HepG2 (cell line): ENCODE measurements at regions not wholly inside any gene's neighbourhood (a gene's known extent, or its start where the extent isn't known, plus 50 kb on each side); places are given as distances from the start of the nearest gene placed in this dataset.

Experiments used
- AKAP8 ChIP-seq: sonication (generic); formaldehyde crosslinking; IDR thresholded peaks from 2 replicates; pipeline ENCODE4 v1.5.1; 2020; ENCODE audit warnings: mild to moderate bottlenecking, missing genetic modification reagents
- CENPX ChIP-seq: sonication (generic); formaldehyde crosslinking; IDR thresholded peaks from 2 replicates; pipeline ENCODE4 v1.9.0; 2021; ENCODE audit warnings: mild to moderate bottlenecking, missing genetic modification reagents, moderate library complexity
- CREM ChIP-seq, 2 experiments: sonication (generic) in 1 of 2; formaldehyde crosslinking in 1 of 2; IDR thresholded peaks; 2 replicates each; pipeline versions ENCODE4 v1.4.0 to v1.6.1; 2016 to 2020; ENCODE audit warnings: antibody characterized with exemption in 1 of 2, mild to moderate bottlenecking in 1 of 2, missing genetic modification reagents in 1 of 2
- GTF2F1 ChIP-seq: fragments of 150-350 bp; IDR thresholded peaks from 2 replicates; pipeline ENCODE4 v1.6.1; 2014; ENCODE audit warnings: low read length
- ISL2 ChIP-seq: sonication (generic); formaldehyde crosslinking; IDR thresholded peaks from 2 replicates; pipeline ENCODE4 v1.5.0; 2020; ENCODE audit warnings: missing genetic modification reagents
- REXO4 ChIP-seq: sonication (generic); formaldehyde crosslinking; IDR thresholded peaks from 2 replicates; pipeline ENCODE4 v1.8.0; 2022; ENCODE audit warnings: missing genetic modification reagents, mild to moderate bottlenecking, borderline replicate concordance
- SMC3 ChIP-seq: IDR thresholded peaks from 2 replicates; pipeline ENCODE4 v1.6.1; 2011; ENCODE audit warnings: low read length, improper control_type of control experiment
- ZBTB4 ChIP-seq: sonication (generic); formaldehyde crosslinking; IDR thresholded peaks from 2 replicates; pipeline ENCODE4 v1.4.0; 2020; ENCODE audit warnings: missing genetic modification reagents, mild to moderate bottlenecking, borderline replicate concordance
- ZFAT ChIP-seq: sonication (generic); formaldehyde crosslinking; conservative IDR thresholded peaks from 2 replicates; pipeline ENCODE4 v1.8.1; 2023; ENCODE audit warnings: missing genetic modification reagents, inconsistent platforms
- ZNF350 ChIP-seq: sonication (generic); formaldehyde crosslinking; IDR thresholded peaks from 2 replicates; pipeline ENCODE4 v1.4.0; 2020; ENCODE audit warnings: mild to moderate bottlenecking, low read depth, missing genetic modification reagents, borderline replicate concordance
- ZNF670 ChIP-seq: sonication (generic); formaldehyde crosslinking; IDR thresholded peaks from 2 replicates; pipeline ENCODE4 v1.8.0; 2022; ENCODE audit warnings: mild to moderate bottlenecking, missing genetic modification reagents, borderline replicate concordance
- ZSCAN20 ChIP-seq: sonication (generic); formaldehyde crosslinking; IDR thresholded peaks from 2 replicates; pipeline ENCODE4 v1.4.0; 2020; ENCODE audit warnings: missing genetic modification reagents, mild to moderate bottlenecking, borderline replicate concordance
- TF ChIP-seq, protein P1 (sequence below): sonication (generic); formaldehyde crosslinking; IDR thresholded peaks from 2 replicates; pipeline ENCODE4 v1.4.0; 2020; ENCODE audit warnings: mild to moderate bottlenecking, missing genetic modification reagents
- TF ChIP-seq, protein P2 (sequence below): sonication (generic); formaldehyde crosslinking; IDR thresholded peaks from 2 replicates; pipeline ENCODE4 v1.4.0; 2020; ENCODE audit warnings: low read depth, missing genetic modification reagents

- TF ChIP-seq, protein P1, sequence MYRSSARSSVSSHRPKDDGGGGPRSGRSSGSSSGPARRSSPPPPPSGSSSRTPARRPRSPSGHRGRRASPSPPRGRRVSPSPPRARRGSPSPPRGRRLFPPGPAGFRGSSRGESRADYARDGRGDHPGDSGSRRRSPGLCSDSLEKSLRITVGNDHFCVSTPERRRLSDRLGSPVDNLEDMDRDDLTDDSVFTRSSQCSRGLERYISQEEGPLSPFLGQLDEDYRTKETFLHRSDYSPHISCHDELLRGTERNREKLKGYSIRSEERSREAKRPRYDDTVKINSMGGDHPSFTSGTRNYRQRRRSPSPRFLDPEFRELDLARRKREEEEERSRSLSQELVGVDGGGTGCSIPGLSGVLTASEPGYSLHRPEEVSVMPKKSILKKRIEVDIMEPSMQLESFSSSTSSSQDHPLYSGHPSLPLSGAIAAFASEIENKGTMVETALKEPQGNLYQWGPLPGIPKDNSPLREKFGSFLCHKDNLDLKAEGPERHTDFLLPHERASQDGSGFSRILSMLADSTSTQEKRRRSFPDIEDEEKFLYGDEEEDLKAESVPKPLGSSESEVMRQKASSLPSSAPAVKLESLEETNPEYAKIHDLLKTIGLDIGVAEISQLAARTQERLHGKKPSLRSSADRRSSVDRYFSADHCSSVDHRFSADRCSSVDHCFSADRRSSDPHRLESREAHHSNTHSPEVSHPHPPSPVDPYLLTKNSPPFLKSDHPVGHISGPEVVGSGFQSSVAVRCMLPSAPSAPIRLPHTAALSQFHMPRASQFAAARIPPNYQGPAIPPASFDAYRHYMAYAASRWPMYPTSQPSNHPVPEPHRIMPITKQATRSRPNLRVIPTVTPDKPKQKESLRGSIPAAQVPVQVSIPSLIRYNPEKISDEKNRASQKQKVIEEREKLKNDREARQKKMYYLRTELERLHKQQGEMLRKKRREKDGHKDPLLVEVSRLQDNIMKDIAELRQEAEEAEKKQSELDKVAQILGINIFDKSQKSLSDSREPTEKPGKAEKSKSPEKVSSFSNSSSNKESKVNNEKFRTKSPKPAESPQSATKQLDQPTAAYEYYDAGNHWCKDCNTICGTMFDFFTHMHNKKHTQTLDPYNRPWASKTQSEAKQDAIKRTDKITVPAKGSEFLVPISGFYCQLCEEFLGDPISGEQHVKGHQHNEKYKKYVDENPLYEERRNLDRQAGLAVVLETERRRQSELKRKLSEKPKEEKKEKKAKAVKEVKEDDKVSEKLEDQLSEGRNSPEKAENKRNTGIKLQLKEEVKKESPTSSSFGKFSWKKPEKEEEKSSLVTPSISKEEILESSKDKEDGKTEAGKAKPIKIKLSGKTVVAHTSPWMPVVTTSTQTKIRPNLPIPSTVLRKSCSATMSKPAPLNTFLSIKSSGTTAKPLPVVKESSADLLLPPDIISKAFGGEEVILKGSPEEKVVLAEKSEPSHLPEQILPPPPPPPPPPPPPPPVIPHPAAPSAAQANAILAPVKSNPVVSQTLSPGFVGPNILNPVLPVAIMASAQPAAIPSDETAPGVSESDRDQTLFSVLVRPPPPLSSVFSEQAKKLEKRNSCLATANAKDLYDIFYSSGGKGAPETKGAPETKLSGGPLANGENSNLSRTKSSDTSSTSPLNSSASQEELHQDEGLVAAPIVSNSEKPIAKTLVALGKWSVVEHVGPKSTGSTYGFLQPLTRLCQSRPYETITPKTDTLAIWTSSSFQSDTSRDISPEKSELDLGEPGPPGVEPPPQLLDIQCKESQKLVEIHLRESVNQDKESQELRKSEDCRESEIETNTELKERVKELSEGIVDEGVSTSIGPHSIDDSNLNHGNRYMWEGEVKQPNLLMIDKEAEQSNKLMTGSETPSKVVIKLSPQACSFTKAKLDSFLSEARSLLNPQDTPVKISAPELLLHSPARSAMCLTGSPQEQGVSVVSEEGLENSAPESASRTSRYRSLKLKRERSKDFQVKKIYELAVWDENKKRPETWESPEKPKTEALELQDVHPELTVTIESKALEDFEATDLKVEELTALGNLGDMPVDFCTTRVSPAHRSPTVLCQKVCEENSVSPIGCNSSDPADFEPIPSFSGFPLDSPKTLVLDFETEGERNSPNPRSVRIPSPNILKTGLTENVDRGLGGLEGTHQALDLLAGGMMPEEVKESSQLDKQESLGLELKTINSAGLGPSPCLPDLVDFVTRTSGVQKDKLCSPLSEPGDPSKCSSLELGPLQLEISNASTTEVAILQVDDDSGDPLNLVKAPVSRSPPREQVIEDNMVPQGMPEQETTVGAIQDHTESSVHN (CRISPR knock-in tag), result no peak
- TF ChIP-seq AKAP8 (CRISPR knock-in tag) (no peak), ZFAT (CRISPR knock-in tag) (no peak), REXO4 (CRISPR knock-in tag) (no peak), ZSCAN20 (CRISPR knock-in tag) (peak; percentile 71; the same call in 1 of the 2 replicates), ISL2 (CRISPR knock-in tag) (peak; percentile 99), GTF2F1 (no peak), ZNF350 (CRISPR knock-in tag) (peak; percentile 68; the same call in 1 of the 2 replicates), SMC3 (peak; percentile 33; the same call in 1 of the 2 replicates), CENPX (CRISPR knock-in tag) (no peak), ZNF670 (CRISPR knock-in tag) (peak; percentile 83; the same call in 1 of the 2 replicates), CREM (IDR thresholded peaks at IDR 0.05) (peak; percentile 92), CREM (CRISPR knock-in tag; IDR thresholded peaks at IDR 0.05) (no peak), ZBTB4 (CRISPR knock-in tag) (peak; percentile 37; the same call in 1 of the 2 replicates)
- TF ChIP-seq, protein P2, sequence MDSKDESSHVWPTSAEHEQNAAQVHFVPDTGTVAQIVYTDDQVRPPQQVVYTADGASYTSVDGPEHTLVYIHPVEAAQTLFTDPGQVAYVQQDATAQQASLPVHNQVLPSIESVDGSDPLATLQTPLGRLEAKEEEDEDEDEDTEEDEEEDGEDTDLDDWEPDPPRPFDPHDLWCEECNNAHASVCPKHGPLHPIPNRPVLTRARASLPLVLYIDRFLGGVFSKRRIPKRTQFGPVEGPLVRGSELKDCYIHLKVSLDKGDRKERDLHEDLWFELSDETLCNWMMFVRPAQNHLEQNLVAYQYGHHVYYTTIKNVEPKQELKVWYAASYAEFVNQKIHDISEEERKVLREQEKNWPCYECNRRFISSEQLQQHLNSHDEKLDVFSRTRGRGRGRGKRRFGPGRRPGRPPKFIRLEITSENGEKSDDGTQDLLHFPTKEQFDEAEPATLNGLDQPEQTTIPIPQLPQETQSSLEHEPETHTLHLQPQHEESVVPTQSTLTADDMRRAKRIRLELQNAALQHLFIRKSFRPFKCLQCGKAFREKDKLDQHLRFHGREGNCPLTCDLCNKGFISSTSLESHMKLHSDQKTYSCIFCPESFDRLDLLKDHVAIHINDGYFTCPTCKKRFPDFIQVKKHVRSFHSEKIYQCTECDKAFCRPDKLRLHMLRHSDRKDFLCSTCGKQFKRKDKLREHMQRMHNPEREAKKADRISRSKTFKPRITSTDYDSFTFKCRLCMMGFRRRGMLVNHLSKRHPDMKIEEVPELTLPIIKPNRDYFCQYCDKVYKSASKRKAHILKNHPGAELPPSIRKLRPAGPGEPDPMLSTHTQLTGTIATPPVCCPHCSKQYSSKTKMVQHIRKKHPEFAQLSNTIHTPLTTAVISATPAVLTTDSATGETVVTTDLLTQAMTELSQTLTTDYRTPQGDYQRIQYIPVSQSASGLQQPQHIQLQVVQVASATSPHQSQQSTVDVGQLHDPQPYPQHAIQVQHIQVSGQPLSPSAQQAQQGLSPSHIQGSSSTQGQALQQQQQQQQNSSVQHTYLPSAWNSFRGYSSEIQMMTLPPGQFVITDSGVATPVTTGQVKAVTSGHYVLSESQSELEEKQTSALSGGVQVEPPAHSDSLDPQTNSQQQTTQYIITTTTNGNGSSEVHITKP (CRISPR knock-in tag), result peak; percentile 45; the same call in 1 of the 2 replicates
Observed at GRCh38 chr9:82560457-82560904, 502.5 kb downstream of the RASEF start (continued).
